Lung (tissue), 11 donors: ENCODE measurements at regions not wholly inside any gene's neighbourhood (a gene's known extent, or its start where the extent isn't known, plus 50 kb on each side); places are given as distances from the start of the nearest gene placed in this dataset.

ENCODE experiments used
- ATAC-seq: fragments of 200-7000 bp; cut with Tn5 transposase; one replicate; pipeline ENCODE4 v1.9.1; 2020; ENCODE audit warnings: moderate number of reproducible peaks; ENCODE audit not compliant: insufficient read depth, low FRiP score
- DNase-seq, 3 donors: peaks; one replicate each; pipeline ENCODE4 v3.0.0-alpha.2; 2013 to 2017
- H3K27ac ChIP-seq, 2 donors: one replicate each; pipeline ENCODE4 v1.5.1; 2013; ENCODE audit warnings: mild to moderate bottlenecking in 2 of 2, moderate library complexity in 2 of 2, control low read depth in 1 of 2, inconsistent platforms in 1 of 2, low read depth in 1 of 2, low read length in 1 of 2
- H3K27me3 ChIP-seq, 3 donors: one replicate each; pipeline ENCODE4 v1.5.1; 2013; ENCODE audit warnings: low read length in 2 of 3; ENCODE audit not compliant: control insufficient read depth in 3 of 3, insufficient read depth in 3 of 3
- H3K36me3 ChIP-seq, 4 donors: one replicate each; pipeline ENCODE4 v1.5.1; 2013; ENCODE audit warnings: low read length in 4 of 4, mild to moderate bottlenecking in 1 of 4, moderate library complexity in 1 of 4; ENCODE audit not compliant: control insufficient read depth in 4 of 4, insufficient read depth in 4 of 4
- H3K4me1 ChIP-seq, 5 donors: one replicate each; pipeline ENCODE4 v1.5.1; 2013; ENCODE audit warnings: low read length in 5 of 5, mild to moderate bottlenecking in 2 of 5, moderate library complexity in 1 of 5; ENCODE audit not compliant: control insufficient read depth in 5 of 5, insufficient read depth in 5 of 5
- H3K4me3 ChIP-seq: one replicate; pipeline ENCODE4 v1.5.1; 2013; ENCODE audit warnings: mild to moderate bottlenecking, control low read depth, moderate library complexity
- H3K9ac ChIP-seq, 2 donors: one replicate each; pipeline ENCODE4 v1.5.1; 2013; ENCODE audit warnings: low read length in 2 of 2, control low read depth in 1 of 2; ENCODE audit not compliant: insufficient read depth in 1 of 2
- H3K9me3 ChIP-seq, 4 donors: one replicate each; pipeline ENCODE4 v1.5.1; 2013; ENCODE audit warnings: low read length in 3 of 4, mild to moderate bottlenecking in 1 of 4, moderate library complexity in 1 of 4; ENCODE audit not compliant: control insufficient read depth in 4 of 4, insufficient read depth in 3 of 4
- CTCF ChIP-seq: IDR thresholded peaks from 2 replicates; pipeline ENCODE4 v1.5.1; 2012; ENCODE audit warnings: mild to moderate bottlenecking; ENCODE audit errors: control extremely low read depth, extremely low read depth
- WGBS, 2 donors: extraction: QIAGEN DNeasy Blood & Tissue Kit; methylation state at CpG; one replicate each; pipeline ENCODE4 v1.1.7; 2013; 5-methylcytosine and 5-hydroxymethylcytosine counted together
- donor health status: control.
- donor health status: control.
- donor health status: Bipolar disorder and iron deficiency.
- donor health status: healthy.
- donor health status: DM: yes; HTN: yes; CAD: no.

GRCh38 chr13:47747901-47748300 lies 253.2 kb downstream of the SUCLA2 start:
- no peak overlapping the region for H3K27ac ChIP-seq
- WGBS, 2 donors, result 68 to 72% methylated on average over 6 of the region's 6 CpGs
- DNase-seq (no peak), ATAC-seq (no peak)
- no peaks in the 10 kb centered on the region for H3K4me1 ChIP-seq
- no peaks in the 10 kb centered on the region for H3K27me3 ChIP-seq
- H3K36me3 ChIP-seq, result no peaks in the 10 kb centered on the region
- no peak overlapping the region for H3K9ac ChIP-seq
- no peak for TF ChIP-seq CTCF
- peaks cover 0 to 1% (median 0%) of the 10 kb centered on the region in 4 donors for H3K9me3 ChIP-seq
- no peak overlapping the region for H3K4me3 ChIP-seq

GRCh38 chr13:47726394-47726793 lies 274.7 kb downstream of the SUCLA2 start:
- DNase-seq, result no peak
- 78 to 88% methylated on average over 5 of the region's 5 CpGs for WGBS, 2 donors
- H3K4me1 ChIP-seq, result no peaks in the 10 kb centered on the region
- H3K9me3 ChIP-seq, result no peaks in the 10 kb centered on the region
- no peak overlapping the region for H3K9ac ChIP-seq
- ATAC-seq, result no peak
- no peaks in the 10 kb centered on the region for H3K36me3 ChIP-seq
- H3K27ac ChIP-seq, result no peak overlapping the region
- no peak overlapping the region for H3K4me3 ChIP-seq
- TF ChIP-seq CTCF, result no peak
- no peaks in the 10 kb centered on the region for H3K27me3 ChIP-seq

GRCh38 chr13:47723898-47724297 lies 277.2 kb downstream of the SUCLA2 start:
- WGBS, 2 donors, result 68 to 74% methylated on average over 4 of the region's 4 CpGs
- no peaks in the 10 kb centered on the region for H3K27me3 ChIP-seq
- H3K9me3 ChIP-seq, result no peaks in the 10 kb centered on the region
- H3K9ac ChIP-seq, result no peak overlapping the region
- no peak overlapping the region for H3K27ac ChIP-seq
- ATAC-seq (no peak), DNase-seq (no peak)
- H3K4me1 ChIP-seq, result no peaks in the 10 kb centered on the region
- H3K4me3 ChIP-seq, result no peak overlapping the region
- no peak for TF ChIP-seq CTCF
- no peaks in the 10 kb centered on the region for H3K36me3 ChIP-seq

- TF ChIP-seq CTCF, result no peak
- Histone ChIP-seq H3K27ac (no peak overlapping the region), H3K9me3 (no peaks in the 10 kb centered on the region), H3K9ac (no peak overlapping the region), H3K27me3 (no peaks in the 10 kb centered on the region), H3K4me1 (no peaks in the 10 kb centered on the region), H3K36me3 (no peaks in the 10 kb centered on the region), H3K4me3 (no peak overlapping the region)
- ATAC-seq (no peak), DNase-seq (no peak)
- 90% methylated on average over 2 of the region's 2 CpGs for WGBS, 2 donors
These were observed 281.9 kb downstream of the SUCLA2 start for GRCh38 chr13:47719164-47719563.
